KMS-11 (cell line): ENCODE measurements at regions not wholly inside any gene's neighbourhood (a gene's known extent, or its start where the extent isn't known, plus 50 kb on each side); places are given as distances from the start of the nearest gene placed in this dataset.
A peak's percentile ranks its signal among the peaks of the same experiment; 100 is the strongest.
"Not testable (repeated sequence)": the region's sequence is repeated elsewhere in the genome, so short reads cannot be mapped to it uniquely, and the experiment has no call there.

Experiments used
- H2AFZ ChIP-seq: fragments of 200-600 bp; sonication (generic); 2 replicates; pipeline ENCODE4 v1.6.1; 2016; ENCODE audit warnings: antibody characterized with exemption, mixed run types, low read depth
- H3K27ac ChIP-seq: fragments of 200-600 bp; sonication (generic); 2 replicates; pipeline ENCODE4 v1.6.1; 2016; ENCODE audit warnings: mild to moderate bottlenecking, mixed run types
- H3K27me3 ChIP-seq: fragments of 200-600 bp; sonication (generic); 2 replicates; pipeline ENCODE4 v1.6.1; 2017; ENCODE audit warnings: mild to moderate bottlenecking, low read depth, mixed run types, moderate library complexity; ENCODE audit not compliant: insufficient read depth
- H3K36me3 ChIP-seq: fragments of 200-600 bp; sonication (generic); 2 replicates; pipeline ENCODE4 v1.6.1; 2017; ENCODE audit warnings: mild to moderate bottlenecking, mixed run types; ENCODE audit not compliant: insufficient read depth
- H3K4me1 ChIP-seq: fragments of 200-600 bp; sonication (generic); 2 replicates; pipeline ENCODE4 v1.6.1; 2016; ENCODE audit warnings: mild to moderate bottlenecking, low read depth, mixed run types; ENCODE audit not compliant: poor library complexity, severe bottlenecking
- H3K4me2 ChIP-seq: fragments of 200-600 bp; sonication (generic); 2 replicates; pipeline ENCODE4 v1.7.0; 2016; ENCODE audit warnings: mild to moderate bottlenecking, mixed run types
- H3K4me3 ChIP-seq: fragments of 200-600 bp; sonication (generic); IDR thresholded peaks from 2 replicates; pipeline ENCODE4 v1.6.1; 2017; ENCODE audit warnings: low read depth, low read length, mixed read lengths; ENCODE audit not compliant: insufficient read depth
- H3K79me2 ChIP-seq: fragments of 200-600 bp; sonication (generic); 2 replicates; pipeline ENCODE4 v1.6.1; 2016; ENCODE audit warnings: low read depth, mixed run types; ENCODE audit not compliant: insufficient read depth
- H3K9ac ChIP-seq: fragments of 200-600 bp; sonication (generic); 2 replicates; pipeline ENCODE4 v1.6.1; 2016; ENCODE audit warnings: mild to moderate bottlenecking, mixed run types
- H4K20me1 ChIP-seq: fragments of 200-600 bp; sonication (generic); 2 replicates; pipeline ENCODE4 v1.6.1; 2016; ENCODE audit warnings: mild to moderate bottlenecking, mixed run types; ENCODE audit not compliant: insufficient read depth
- CTCF ChIP-seq: fragments of 200-600 bp; sonication (generic); conservative IDR thresholded peaks from 2 replicates; pipeline ENCODE4 v1.6.1; 2017; ENCODE audit warnings: low read depth, mild to moderate bottlenecking, antibody characterized with exemption, low read length, moderate library complexity, mixed read lengths

- Histone ChIP-seq H3K27me3 (no peaks in the 10 kb centered on the region), H4K20me1 (no peaks in the 10 kb centered on the region), H3K4me1 (peaks cover 10% of the 10 kb centered on the region), H3K9ac (no peak overlapping the region), H2AFZ (no peak overlapping the region), H3K4me2 (no peak overlapping the region), H3K36me3 (no peaks in the 10 kb centered on the region), H3K4me3 (no peak overlapping the region), H3K79me2 (no peaks in the 10 kb centered on the region), H3K27ac (no peak overlapping the region)
- TF ChIP-seq CTCF: no peak
These were observed 125.8 kb upstream of the SLC44A1 start for GRCh38 chr9:105118636-105119035.

- no peaks in the 10 kb centered on the region for H3K36me3 ChIP-seq
- no peak for TF ChIP-seq CTCF
- no peak overlapping the region for H3K4me2 ChIP-seq
- H3K4me3 ChIP-seq: no peak overlapping the region
- H4K20me1 ChIP-seq: no peaks in the 10 kb centered on the region
- no peaks in the 10 kb centered on the region for H3K79me2 ChIP-seq
- H3K9ac ChIP-seq: no peak overlapping the region
- no peak overlapping the region for H3K27ac ChIP-seq
- H3K4me1 ChIP-seq: peaks cover 10% of the 10 kb centered on the region
- H3K27me3 ChIP-seq: no peaks in the 10 kb centered on the region
- no peak overlapping the region for H2AFZ ChIP-seq
These were observed 125.3 kb upstream of the SLC44A1 start for GRCh38 chr9:105119156-105119555.

- Histone ChIP-seq H3K27me3 (no peaks in the 10 kb centered on the region), H3K36me3 (no peaks in the 10 kb centered on the region), H3K27ac (no peak overlapping the region), H3K4me1 (peaks cover 25% of the 10 kb centered on the region), H4K20me1 (no peaks in the 10 kb centered on the region), H3K4me2 (no peak overlapping the region), H3K9ac (no peak overlapping the region), H3K79me2 (no peaks in the 10 kb centered on the region), H3K4me3 (no peak overlapping the region), H2AFZ (no peak overlapping the region; the same call in 1 of the 2 replicates)
- TF ChIP-seq CTCF: no peak
These were observed 122.5 kb upstream of the SLC44A1 start for GRCh38 chr9:105121861-105122430.

DNA sequence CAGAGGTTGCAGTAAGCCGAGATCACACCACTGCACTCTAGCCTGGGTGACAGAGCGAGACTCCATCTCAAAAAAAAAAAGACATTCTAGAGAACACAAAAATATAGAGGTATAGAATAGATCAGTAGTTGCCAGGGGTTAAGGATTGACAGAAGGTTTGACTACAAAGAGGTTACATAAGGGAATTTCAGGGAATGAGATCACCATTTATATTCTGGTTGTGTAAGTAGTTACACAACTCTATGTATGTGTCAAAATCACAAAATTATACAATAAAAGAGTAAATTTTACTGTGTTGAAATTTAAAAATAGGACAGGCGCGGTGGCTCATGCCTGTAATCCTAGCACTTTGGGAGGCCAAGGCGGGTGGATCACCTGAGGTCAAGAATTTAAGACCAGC, 119.9 kb upstream of the SLC44A1 start:
- H3K27ac ChIP-seq, H3K27me3 ChIP-seq, H2AFZ ChIP-seq, H3K9ac ChIP-seq, H3K36me3 ChIP-seq, H3K4me3 ChIP-seq, H3K4me2 ChIP-seq, H4K20me1 ChIP-seq, H3K79me2 ChIP-seq: not testable (repeated sequence)
- peaks cover 49% of the 10 kb centered on the region for H3K4me1 ChIP-seq

DNA sequence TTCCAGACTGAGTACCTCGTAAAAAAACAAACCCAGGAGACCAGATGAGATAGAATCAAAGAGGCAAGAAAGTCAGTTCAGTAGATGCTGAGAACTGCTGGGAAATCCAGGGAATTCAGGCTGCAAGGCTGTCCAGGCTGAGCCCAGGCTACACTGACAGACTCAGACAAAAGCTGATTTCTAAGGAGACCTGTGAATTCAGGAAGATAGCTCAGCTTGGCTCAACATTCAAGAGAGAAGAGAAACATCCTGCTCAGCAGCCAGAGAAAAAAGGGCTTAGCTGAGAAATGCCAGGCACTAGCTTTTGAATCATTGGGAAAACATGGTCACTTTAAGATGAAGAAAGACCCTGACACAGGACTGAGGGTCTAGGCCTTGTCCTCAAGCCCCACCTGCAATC, 118.2 kb upstream of the SLC44A1 start:
- Histone ChIP-seq H4K20me1 (no peaks in the 10 kb centered on the region), H3K27me3 (no peaks in the 10 kb centered on the region), H3K36me3 (no peaks in the 10 kb centered on the region), H3K79me2 (no peaks in the 10 kb centered on the region), H3K9ac (no peak overlapping the region), H3K4me3 (no peak overlapping the region), H3K4me1 (peaks cover 52% of the 10 kb centered on the region), H3K27ac (peak overlapping the region; percentile 76; the same call in 1 of the 2 replicates), H3K4me2 (no peak overlapping the region), H2AFZ (no peak overlapping the region)
- TF ChIP-seq CTCF: no peak
